ENCODE measurements at regions not wholly inside any gene's neighbourhood (a gene's known extent, or its start where the extent isn't known, plus 50 kb on each side); places are given as distances from the start of the nearest gene placed in this dataset.

DNA sequence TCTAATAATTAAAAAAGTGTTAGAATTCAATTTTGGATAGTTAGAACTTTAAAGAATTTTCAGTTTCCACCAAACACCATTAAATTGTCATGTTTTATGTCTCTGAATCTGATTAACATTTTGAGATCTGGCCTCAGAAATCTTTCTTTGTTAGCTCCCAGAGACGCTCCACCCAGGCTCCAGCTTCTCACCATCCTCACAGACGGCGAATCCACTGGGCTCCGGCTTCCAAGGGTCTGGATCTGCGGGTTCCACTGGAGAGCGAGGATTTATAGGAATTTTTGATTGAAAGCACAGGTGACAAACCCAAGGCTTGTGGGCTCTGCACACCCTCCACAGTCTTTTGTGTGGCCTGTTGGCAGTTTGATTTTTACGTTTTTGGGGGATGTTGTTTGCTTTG lies 160.6 kb downstream of the URI1 start:
- Histone ChIP-seq H3K4me2 (ENCODE audit: insufficient read depth, low read length) (no peak overlapping the region), H2AFZ (ENCODE audit: low read length) (no peak overlapping the region), H3K9me3 (ENCODE audit: low read depth, low read length) (no peaks in the 10 kb centered on the region), H3K4me3 (ENCODE audit: insufficient read depth, low read length) (no peak overlapping the region), H4K20me1 (ENCODE audit: insufficient read depth, low read length) (no peaks in the 10 kb centered on the region), H3K27me3 (ENCODE audit: insufficient read depth, low read length) (no peaks in the 10 kb centered on the region), H3K4me1 (ENCODE audit: insufficient read depth, low read length) (no peaks in the 10 kb centered on the region), H3K27ac (ENCODE audit: low read depth, low read length) (no peak overlapping the region), H3K79me2 (ENCODE audit: insufficient read depth, low read length) (no peaks in the 10 kb centered on the region), H3K36me3 (ENCODE audit: insufficient read depth, low read length) (no peaks in the 10 kb centered on the region)
- TF ChIP-seq, protein P1, sequence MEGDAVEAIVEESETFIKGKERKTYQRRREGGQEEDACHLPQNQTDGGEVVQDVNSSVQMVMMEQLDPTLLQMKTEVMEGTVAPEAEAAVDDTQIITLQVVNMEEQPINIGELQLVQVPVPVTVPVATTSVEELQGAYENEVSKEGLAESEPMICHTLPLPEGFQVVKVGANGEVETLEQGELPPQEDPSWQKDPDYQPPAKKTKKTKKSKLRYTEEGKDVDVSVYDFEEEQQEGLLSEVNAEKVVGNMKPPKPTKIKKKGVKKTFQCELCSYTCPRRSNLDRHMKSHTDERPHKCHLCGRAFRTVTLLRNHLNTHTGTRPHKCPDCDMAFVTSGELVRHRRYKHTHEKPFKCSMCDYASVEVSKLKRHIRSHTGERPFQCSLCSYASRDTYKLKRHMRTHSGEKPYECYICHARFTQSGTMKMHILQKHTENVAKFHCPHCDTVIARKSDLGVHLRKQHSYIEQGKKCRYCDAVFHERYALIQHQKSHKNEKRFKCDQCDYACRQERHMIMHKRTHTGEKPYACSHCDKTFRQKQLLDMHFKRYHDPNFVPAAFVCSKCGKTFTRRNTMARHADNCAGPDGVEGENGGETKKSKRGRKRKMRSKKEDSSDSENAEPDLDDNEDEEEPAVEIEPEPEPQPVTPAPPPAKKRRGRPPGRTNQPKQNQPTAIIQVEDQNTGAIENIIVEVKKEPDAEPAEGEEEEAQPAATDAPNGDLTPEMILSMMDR (IDR thresholded peaks at IDR 0.05; ENCODE audit: extremely low read depth, low read depth, low read length): no peak
- peak; percentile 34 for DNase-seq (ENCODE audit: insufficient read length, low spot score, missing footprints)

DNA sequence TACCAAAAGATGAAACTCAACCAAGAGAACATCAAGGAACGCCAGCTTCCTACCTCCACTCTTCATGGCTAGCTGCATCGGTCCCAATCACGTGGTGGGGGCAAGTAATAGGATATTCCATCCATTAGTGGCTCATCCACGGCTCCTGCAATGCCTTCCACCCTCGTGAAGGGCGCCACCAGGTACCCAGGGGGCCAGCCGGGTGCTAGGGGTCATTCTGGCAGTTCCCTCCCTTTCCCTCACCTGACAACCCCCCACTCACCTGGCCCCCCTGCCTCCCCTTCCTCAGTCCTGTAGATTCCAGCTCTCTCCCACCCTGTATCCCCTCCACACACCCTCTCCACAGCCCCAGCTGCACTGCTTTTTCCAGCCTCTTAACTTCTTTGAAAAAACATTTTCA lies 161.9 kb downstream of the URI1 start:
- Histone ChIP-seq H3K36me3 (ENCODE audit: insufficient read depth, low read length) (no peaks in the 10 kb centered on the region), H3K4me1 (ENCODE audit: insufficient read depth, low read length) (no peaks in the 10 kb centered on the region), H3K79me2 (ENCODE audit: insufficient read depth, low read length) (no peaks in the 10 kb centered on the region), H3K9me3 (ENCODE audit: low read depth, low read length) (no peaks in the 10 kb centered on the region), H3K27ac (ENCODE audit: low read depth, low read length) (no peak overlapping the region), H4K20me1 (ENCODE audit: insufficient read depth, low read length) (no peaks in the 10 kb centered on the region), H3K27me3 (ENCODE audit: insufficient read depth, low read length) (no peaks in the 10 kb centered on the region), H2AFZ (ENCODE audit: low read length) (no peak overlapping the region), H3K4me2 (ENCODE audit: insufficient read depth, low read length) (no peak overlapping the region), H3K4me3 (ENCODE audit: insufficient read depth, low read length) (no peak overlapping the region)
- peak; percentile 66 for DNase-seq (ENCODE audit: insufficient read length, low spot score, missing footprints)
- TF ChIP-seq, protein P1 (IDR thresholded peaks at IDR 0.05; ENCODE audit: extremely low read depth, low read depth, low read length): no peak

DNA sequence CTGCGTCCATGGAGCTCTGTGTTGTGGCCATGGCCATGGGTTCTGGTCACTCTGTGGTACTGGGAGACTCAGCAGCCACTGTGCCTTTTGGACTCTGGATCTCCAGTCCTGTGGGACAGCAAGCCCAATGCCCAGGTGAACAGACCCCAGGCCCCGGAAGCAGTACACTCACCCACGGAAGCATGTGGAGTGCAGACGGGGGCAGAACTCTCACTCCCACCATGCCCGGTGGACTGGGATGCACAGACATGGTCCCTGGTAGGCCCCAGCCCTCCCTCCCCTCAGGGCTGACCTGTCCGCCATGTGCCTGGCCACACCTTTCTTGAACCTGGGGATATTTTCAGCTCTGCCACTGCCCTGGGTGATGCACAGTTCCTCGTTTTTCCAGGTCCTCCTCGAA lies 163.3 kb downstream of the URI1 start:
- H3K4me1 ChIP-seq (ENCODE audit: insufficient read depth, low read length): no peaks in the 10 kb centered on the region
- no peak overlapping the region for H3K27ac ChIP-seq (ENCODE audit: low read depth, low read length)
- H3K9me3 ChIP-seq (ENCODE audit: low read depth, low read length): no peaks in the 10 kb centered on the region
- H3K36me3 ChIP-seq (ENCODE audit: insufficient read depth, low read length): no peaks in the 10 kb centered on the region
- H3K4me2 ChIP-seq (ENCODE audit: insufficient read depth, low read length): no peak overlapping the region
- DNase-seq (ENCODE audit: insufficient read length, low spot score, missing footprints): no peak
- H4K20me1 ChIP-seq (ENCODE audit: insufficient read depth, low read length): no peaks in the 10 kb centered on the region
- no peaks in the 10 kb centered on the region for H3K27me3 ChIP-seq (ENCODE audit: insufficient read depth, low read length)
- no peaks in the 10 kb centered on the region for H3K79me2 ChIP-seq (ENCODE audit: insufficient read depth, low read length)
- TF ChIP-seq, protein P1 (IDR thresholded peaks at IDR 0.05; ENCODE audit: extremely low read depth, low read depth, low read length): no peak
- no peak overlapping the region for H3K4me3 ChIP-seq (ENCODE audit: insufficient read depth, low read length)
- no peak overlapping the region for H2AFZ ChIP-seq (ENCODE audit: low read length)

DNA sequence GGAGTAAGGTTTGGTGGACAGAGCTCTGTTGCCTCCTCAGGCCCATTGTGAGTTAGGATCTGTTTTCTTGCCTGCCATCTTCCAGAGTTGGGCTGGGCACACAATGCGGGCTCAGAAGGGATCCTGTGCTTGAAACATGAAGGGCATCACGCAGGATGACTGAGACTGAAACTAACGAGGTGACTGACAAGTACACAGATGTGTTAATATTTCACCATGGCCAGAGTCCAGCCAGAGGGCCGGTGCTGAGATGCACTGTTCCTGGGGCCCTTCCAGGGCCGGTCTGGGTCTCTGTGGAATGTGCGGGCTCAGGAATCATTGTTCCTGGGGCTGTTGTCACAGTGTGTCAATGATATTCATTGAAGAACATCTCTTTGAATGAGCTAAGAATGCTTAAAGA lies 163.7 kb downstream of the URI1 start:
- H3K4me1 ChIP-seq (ENCODE audit: insufficient read depth, low read length): no peaks in the 10 kb centered on the region
- H3K27me3 ChIP-seq (ENCODE audit: insufficient read depth, low read length): no peaks in the 10 kb centered on the region
- H3K4me2 ChIP-seq (ENCODE audit: insufficient read depth, low read length): no peak overlapping the region
- H3K27ac ChIP-seq (ENCODE audit: low read depth, low read length): no peak overlapping the region
- H3K4me3 ChIP-seq (ENCODE audit: insufficient read depth, low read length): no peak overlapping the region
- no peaks in the 10 kb centered on the region for H3K79me2 ChIP-seq (ENCODE audit: insufficient read depth, low read length)
- H4K20me1 ChIP-seq (ENCODE audit: insufficient read depth, low read length): no peaks in the 10 kb centered on the region
- TF ChIP-seq, protein P1 (IDR thresholded peaks at IDR 0.05; ENCODE audit: extremely low read depth, low read depth, low read length): no peak
- no peak overlapping the region for H2AFZ ChIP-seq (ENCODE audit: low read length)
- H3K9me3 ChIP-seq (ENCODE audit: low read depth, low read length): no peaks in the 10 kb centered on the region
- H3K36me3 ChIP-seq (ENCODE audit: insufficient read depth, low read length): no peaks in the 10 kb centered on the region
- DNase-seq (ENCODE audit: insufficient read length, low spot score, missing footprints): no peak
